ENCODE measurements at regions not wholly inside any gene's neighbourhood (a gene's known extent, or its start where the extent isn't known, plus 50 kb on each side); places are given as distances from the start of the nearest gene placed in this dataset.

GRCh38 chr2:164090533-164090932, 354.7 kb upstream of the FIGN start:
- DNase-seq (ENCODE audit: low spot score) = no peak

- DNase-seq (ENCODE audit: low spot score) = no peak
Observed at GRCh38 chr2:164084066-164084465, 348.3 kb upstream of the FIGN start.

GRCh38 chr2:164080486-164080885, 344.7 kb upstream of the FIGN start:
- DNase-seq (ENCODE audit: low spot score) = no peak

GRCh38 chr2:164079258-164079657, 343.4 kb upstream of the FIGN start:
- DNase-seq (ENCODE audit: low spot score) = no peak

- no peak for DNase-seq (ENCODE audit: low spot score)
Observed at GRCh38 chr2:164078421-164078820, 342.6 kb upstream of the FIGN start.

- DNase-seq (ENCODE audit: low spot score) = no peak
Observed at GRCh38 chr2:164073101-164074074, 337.6 kb upstream of the FIGN start.

- DNase-seq (ENCODE audit: low spot score) = no peak
Observed at GRCh38 chr2:164069540-164069939, 333.7 kb upstream of the FIGN start.

GRCh38 chr2:164068063-164068462, 332.3 kb upstream of the FIGN start:
- no peak for DNase-seq (ENCODE audit: low spot score)

GRCh38 chr2:164066095-164066494, 330.3 kb upstream of the FIGN start:
- no peak for DNase-seq (ENCODE audit: low spot score)

GRCh38 chr2:164065038-164065437, 329.2 kb upstream of the FIGN start:
- no peak for DNase-seq (ENCODE audit: low spot score)

GRCh38 chr2:164061129-164061746, 325.4 kb upstream of the FIGN start:
- DNase-seq (ENCODE audit: low spot score) = peak; percentile 53

GRCh38 chr2:164060031-164060430, 324.2 kb upstream of the FIGN start:
- DNase-seq (ENCODE audit: low spot score) = no peak

GRCh38 chr2:164055623-164056022, 319.8 kb upstream of the FIGN start:
- no peak for DNase-seq (ENCODE audit: low spot score)

- no peak for DNase-seq (ENCODE audit: low spot score)
Observed at GRCh38 chr2:164054651-164055050, 318.8 kb upstream of the FIGN start.

- no peak for DNase-seq (ENCODE audit: low spot score)
Observed at GRCh38 chr2:164053021-164053420, 317.2 kb upstream of the FIGN start.

GRCh38 chr2:164052006-164052405, 316.2 kb upstream of the FIGN start:
- no peak for DNase-seq (ENCODE audit: low spot score)

GRCh38 chr2:164048729-164049128, 312.9 kb upstream of the FIGN start:
- no peak for DNase-seq (ENCODE audit: low spot score)

- DNase-seq (ENCODE audit: low spot score) = no peak
Observed at GRCh38 chr2:164046040-164046439, 310.2 kb upstream of the FIGN start.

- DNase-seq (ENCODE audit: low spot score) = no peak
Observed at GRCh38 chr2:164044622-164045021, 308.8 kb upstream of the FIGN start.

- no peak for DNase-seq (ENCODE audit: low spot score)
Observed at GRCh38 chr2:164039270-164039669, 303.5 kb upstream of the FIGN start.

- no peak for DNase-seq (ENCODE audit: low spot score)
Observed at GRCh38 chr2:164032995-164033394, 297.2 kb upstream of the FIGN start.

- DNase-seq (ENCODE audit: low spot score) = no peak
Observed at GRCh38 chr2:164030623-164031022, 294.8 kb upstream of the FIGN start.

GRCh38 chr2:164028814-164029534, 293.2 kb upstream of the FIGN start:
- no peak for DNase-seq (ENCODE audit: low spot score)

Data from ecto neural progenitor cell (in vitro differentiated cells).